Epidermal melanocyte (primary cell): ENCODE measurements at regions not wholly inside any gene's neighbourhood (a gene's known extent, or its start where the extent isn't known, plus 50 kb on each side); places are given as distances from the start of the nearest gene placed in this dataset.
"Not testable (repeated sequence)": the region's sequence is repeated elsewhere in the genome, so short reads cannot be mapped to it uniquely, and the experiment has no call there.

Experiments
- DNase-seq: peaks from one replicate; pipeline ENCODE4 v3.0.0; 2011; ENCODE audit warnings: low spot score; ENCODE audit not compliant: insufficient read length

GRCh38 chr6:92109956-92110355, 1309.4 kb downstream of the EPHA7 start:
- DNase-seq: no peak

- no peak for DNase-seq
Measured at GRCh38 chr6:92109256-92109655, 1310.1 kb downstream of the EPHA7 start.

GRCh38 chr6:92086750-92087149, 1332.6 kb downstream of the EPHA7 start:
- DNase-seq: no peak

DNA sequence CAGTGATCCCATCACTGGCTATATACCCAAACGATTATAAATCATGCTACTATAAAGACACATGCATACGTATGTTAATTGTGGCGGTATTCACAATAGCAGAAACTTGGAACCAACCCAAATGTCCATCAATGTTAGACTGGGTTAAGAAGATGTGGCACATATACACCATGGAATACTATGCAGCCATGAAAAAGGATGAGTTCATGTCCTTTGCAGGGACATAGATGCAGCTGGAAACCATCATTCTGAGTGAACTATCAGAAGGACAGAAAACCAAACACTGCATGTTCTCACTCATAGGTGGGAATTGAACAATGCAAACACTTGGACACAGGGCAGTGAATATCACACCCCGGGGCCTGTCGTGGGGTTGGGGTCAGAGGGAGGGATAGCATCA, 1335.4 kb downstream of the EPHA7 start:
- DNase-seq: not testable (repeated sequence)

DNA sequence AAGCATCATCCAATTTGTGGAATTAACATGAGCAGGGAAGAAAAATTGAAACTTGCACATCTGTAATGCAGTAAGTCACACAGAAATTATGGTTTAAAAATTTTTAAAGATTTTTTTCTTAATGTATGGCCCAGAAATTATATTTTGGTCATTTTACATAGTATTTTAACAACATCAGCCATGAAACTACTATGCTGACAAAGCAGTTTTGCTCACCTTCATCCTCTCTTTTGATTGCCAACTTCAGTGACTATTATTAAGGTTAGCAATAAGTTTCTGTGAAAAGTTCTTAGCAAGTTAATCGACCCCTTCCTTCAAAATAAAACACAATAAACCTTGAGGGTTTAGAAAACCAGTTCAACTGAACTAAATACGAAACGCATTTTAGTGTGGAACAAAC, 1347.0 kb downstream of the EPHA7 start:
- no peak for DNase-seq

DNA sequence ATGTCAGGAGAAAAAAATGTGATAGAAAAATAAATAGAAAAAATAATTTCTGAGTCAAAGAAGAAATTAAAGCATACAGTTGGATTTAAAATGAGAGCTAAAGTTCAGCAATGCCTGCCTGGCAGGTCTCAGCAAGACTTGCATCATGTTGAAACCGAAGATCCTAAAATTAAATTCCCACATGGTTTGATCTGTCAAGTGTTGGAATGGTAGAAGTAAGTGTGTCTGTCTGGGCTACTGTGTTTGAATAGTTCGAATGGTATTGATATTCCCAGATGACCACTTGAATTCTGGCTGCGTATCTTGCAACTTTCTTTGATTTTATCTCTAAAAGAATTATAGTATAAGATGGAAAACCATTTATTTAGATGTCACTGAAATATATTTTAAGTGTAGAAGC, 1349.6 kb downstream of the EPHA7 start:
- DNase-seq: no peak

DNA sequence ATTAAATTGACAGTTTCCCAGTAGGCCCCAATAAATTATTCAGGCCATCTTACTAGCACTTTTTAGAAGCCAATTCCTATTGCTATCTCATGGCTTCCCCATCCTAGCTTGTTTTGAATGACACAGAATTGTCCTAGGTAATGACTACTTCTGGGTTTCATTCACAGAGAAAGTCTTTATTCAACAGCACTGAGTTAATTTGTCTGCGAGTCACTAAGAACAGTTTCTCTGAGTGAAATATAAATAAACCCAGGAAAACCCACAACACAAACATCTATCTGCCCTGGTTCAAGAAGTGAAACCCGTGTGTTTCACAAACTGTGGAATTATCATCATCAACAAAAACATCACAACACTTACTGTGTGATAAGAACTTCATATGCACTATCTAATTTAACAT, 1366.8 kb downstream of the EPHA7 start:
- DNase-seq: no peak

DNA sequence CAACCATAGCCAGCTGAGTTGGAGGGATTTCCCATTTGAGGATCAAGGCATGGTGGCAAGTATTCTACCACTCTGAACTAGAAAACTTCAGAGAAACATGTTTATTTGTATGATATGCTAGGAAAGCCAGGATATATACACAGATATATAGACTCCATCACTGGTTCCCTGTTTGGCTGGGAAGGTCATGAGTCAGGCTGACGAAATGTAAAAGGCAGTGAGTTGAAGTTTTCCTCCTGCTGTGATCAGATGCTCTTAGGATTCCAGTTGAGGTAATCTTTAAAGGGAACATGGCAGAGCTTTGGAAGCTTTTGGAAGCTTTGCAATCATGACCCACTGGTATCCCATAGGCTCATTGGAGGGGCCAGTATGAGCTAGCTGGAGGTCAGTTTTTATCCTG, 1369.1 kb downstream of the EPHA7 start:
- DNase-seq: no peak

GRCh38 chr6:92047860-92048259, 1371.5 kb downstream of the EPHA7 start:
- no peak for DNase-seq

- no peak for DNase-seq
Measured at GRCh38 chr6:92047152-92047850, 1372.1 kb downstream of the EPHA7 start.

- DNase-seq: no peak
Measured at GRCh38 chr6:92044312-92044711, 1375.0 kb downstream of the EPHA7 start.

GRCh38 chr6:92043777-92044176, 1375.6 kb downstream of the EPHA7 start:
- DNase-seq: no peak

DNA sequence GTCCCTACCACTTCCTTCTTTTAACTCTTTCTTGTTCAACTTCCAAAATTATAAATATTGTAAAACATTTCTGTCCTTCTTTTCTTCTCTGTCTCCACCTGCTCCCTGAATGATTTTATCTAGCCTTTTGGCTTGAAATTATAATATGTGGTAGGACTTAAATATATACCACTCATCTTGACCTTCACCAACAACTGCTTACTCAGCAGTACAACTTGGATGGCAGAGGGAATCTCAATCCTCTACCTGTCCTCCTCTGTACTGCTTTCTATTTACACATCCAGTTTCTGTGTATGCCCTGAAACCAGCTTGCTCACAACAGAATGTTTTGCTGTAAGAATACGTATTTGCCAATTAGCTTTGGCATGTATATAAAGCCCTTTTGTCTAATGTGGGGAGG, 1392.5 kb downstream of the EPHA7 start:
- DNase-seq: no peak

DNA sequence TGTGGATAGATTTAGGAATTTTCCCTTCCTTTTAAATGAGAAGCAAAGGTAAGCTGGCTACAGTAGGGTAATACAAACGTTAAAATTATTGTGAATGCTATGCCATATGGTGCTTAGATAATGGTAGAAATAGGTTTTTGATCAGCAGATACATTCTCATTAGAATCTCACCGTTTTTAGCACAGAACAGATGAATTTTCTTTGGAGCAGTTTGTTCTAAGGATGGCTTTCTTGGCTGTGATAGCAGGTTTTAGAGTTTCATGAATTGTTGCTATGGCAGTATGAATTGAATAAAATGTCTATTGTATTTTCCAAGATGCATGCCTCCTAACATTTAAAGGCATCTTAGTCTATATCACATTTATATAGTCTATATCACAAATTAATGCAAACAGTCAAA, 1394.5 kb downstream of the EPHA7 start:
- no peak for DNase-seq

GRCh38 chr6:92024110-92024509, 1395.2 kb downstream of the EPHA7 start:
- DNase-seq: no peak

- no peak for DNase-seq
Measured at GRCh38 chr6:92023410-92023966, 1395.9 kb downstream of the EPHA7 start.

DNA sequence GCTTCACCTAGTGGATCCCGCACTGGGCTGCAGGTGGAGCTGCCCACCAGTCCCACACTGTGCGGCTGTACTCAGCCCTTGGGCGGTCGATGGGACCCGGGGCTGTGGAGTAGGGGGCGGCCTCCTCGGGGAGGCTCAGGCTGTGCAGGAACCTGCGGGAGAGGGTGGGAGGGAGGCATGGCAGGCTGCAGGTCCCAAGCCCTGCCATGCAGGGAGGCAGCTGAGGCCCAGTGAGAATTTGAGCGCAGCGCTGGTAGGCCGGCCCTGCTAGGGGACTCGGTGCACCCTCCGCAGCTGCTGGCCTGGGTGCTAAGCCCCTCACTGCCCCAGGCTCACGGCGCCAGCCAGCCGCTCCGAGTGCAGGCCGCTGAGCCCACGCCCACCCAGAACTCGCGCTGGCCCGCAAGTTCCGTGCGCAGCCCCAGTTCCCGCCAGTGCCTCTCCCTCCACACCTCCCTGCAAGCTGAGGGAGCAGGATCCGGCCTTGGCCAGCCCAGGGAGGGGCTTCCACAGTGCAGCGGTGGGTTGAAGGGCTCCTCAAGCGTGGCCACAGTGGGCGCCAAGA, 1407.6 kb downstream of the EPHA7 start:
- DNase-seq: no peak

GRCh38 chr6:92008757-92009502, 1410.4 kb downstream of the EPHA7 start:
- DNase-seq: no peak

DNA sequence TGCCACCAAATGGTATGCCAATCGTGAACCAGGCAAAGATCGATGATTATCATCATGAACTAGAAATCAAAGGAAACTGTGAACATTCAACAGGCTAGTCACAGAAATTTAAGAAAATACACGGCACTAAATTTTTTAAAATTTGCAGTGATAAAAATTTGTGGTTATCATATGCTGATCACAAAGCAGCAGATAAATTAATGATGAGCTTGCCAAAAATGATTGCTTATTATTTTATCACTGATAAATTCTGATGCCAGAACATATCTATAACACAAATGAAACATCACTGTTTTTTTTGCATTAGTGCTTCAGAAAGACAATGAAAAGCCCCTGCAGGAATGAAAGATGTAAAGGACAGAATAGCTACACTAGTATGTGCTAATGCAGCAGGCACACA, 1413.2 kb upstream of the MAP3K7 start:
- DNase-seq: no peak

DNA sequence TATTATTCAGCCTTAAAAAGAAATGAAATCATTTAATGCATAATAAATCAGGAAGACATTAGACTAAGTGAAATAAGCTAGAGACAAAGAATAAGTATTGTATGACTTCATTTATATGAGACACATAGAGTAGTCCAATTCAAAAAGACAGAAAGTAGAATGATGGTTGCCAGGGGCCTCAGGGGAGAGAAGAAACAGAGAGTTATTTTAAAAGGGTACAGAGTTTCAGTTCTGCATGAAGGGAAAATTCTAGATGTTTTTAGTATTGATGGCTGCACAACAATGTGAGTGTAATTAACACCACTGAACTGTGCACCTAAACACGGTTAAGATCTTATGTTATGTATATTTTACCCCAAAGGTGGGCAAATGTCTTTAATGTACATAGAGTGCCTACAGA, 1407.9 kb upstream of the MAP3K7 start:
- DNase-seq: no peak

GRCh38 chr6:91982559-91982958, 1395.7 kb upstream of the MAP3K7 start:
- no peak for DNase-seq

DNA sequence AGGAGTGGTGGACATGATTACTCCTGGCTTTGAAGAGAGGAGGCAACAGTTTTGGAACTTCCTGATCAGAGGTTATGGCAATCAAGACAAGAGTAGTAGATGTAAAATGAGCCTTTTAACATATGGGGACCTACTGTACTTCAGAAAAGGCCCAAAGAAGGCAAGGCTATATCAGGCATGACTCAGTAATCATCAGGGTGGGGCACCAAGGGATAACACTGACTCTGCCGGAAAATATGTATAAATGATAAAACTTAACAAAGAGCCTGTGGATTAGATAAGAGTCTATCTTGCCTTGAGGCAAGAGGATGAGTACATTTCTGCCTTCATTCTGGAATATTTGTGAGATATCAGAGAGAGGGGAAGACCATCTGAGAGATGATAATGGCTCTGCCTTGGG, 1389.9 kb upstream of the MAP3K7 start:
- DNase-seq: no peak
